Immature natural killer cell (primary cell): ENCODE measurements at regions not wholly inside any gene's neighbourhood (a gene's known extent, or its start where the extent isn't known, plus 50 kb on each side); places are given as distances from the start of the nearest gene placed in this dataset.

Experiments
- DNase-seq, 3 donors: peaks; one replicate each; pipeline ENCODE4 v3.0.0; 2022; ENCODE audit warnings: mixed read lengths in 1 of 3
- H3K27ac Mint-ChIP-seq, 6 donors: one replicate each; pipeline ENCODE4 v1.8.0; 2020; ENCODE audit warnings: mixed read lengths in 6 of 6, mild to moderate bottlenecking in 5 of 6, inconsistent platforms in 4 of 6, moderate library complexity in 3 of 6
- H3K27me3 Mint-ChIP-seq, 3 donors: one replicate each; pipeline ENCODE4 v1.8.0; 2020 to 2021; ENCODE audit warnings: low read depth in 3 of 3, mild to moderate bottlenecking in 3 of 3, mixed read lengths in 3 of 3, moderate library complexity in 3 of 3, inconsistent platforms in 1 of 3
- H3K36me3 Mint-ChIP-seq, 3 donors: one replicate each; pipeline ENCODE4 v1.8.0; 2020; ENCODE audit warnings: mixed read lengths in 3 of 3, inconsistent platforms in 2 of 3, mild to moderate bottlenecking in 2 of 3
- H3K4me1 Mint-ChIP-seq, 2 donors: one replicate each; pipeline ENCODE4 v1.8.0; 2020; ENCODE audit warnings: inconsistent platforms in 2 of 2, mild to moderate bottlenecking in 2 of 2, mixed read lengths in 2 of 2, moderate library complexity in 1 of 2
- H3K4me3 Mint-ChIP-seq, 5 donors: one replicate each; pipeline ENCODE4 v1.8.0; 2020; ENCODE audit warnings: mild to moderate bottlenecking in 5 of 5, mixed read lengths in 5 of 5, inconsistent platforms in 3 of 5, moderate library complexity in 3 of 5
- H3K9me3 Mint-ChIP-seq, 6 donors: one replicate each; pipeline ENCODE4 v1.8.0; 2020; ENCODE audit warnings: mild to moderate bottlenecking in 6 of 6, mixed read lengths in 6 of 6, inconsistent platforms in 4 of 6, moderate library complexity in 3 of 6

DNA sequence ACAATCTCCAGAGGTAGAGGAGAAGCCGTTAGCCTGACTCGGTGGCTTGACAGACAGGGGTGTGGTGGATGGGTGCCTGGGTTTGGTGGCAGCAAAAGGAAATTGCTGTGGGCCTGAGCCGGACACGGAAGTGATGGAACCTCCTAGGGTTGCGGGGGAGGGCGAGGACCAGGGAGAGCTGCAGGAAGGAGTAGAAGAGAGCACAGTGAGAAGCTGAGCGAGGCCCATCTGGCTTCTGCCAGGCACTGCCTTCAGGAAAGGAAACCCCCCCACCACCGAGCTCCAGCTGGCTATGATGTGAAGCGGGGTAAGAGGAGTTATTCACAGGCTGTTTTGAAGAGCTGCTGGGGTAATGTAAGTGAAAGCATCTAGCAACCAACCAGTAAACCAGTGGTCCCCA is 134.6 kb downstream of the TSN start:
- H3K27me3 Mint-ChIP-seq = peaks cover 0 to 9% (median 9%) of the 10 kb centered on the region in 3 donors
- H3K36me3 Mint-ChIP-seq = no peaks in the 10 kb centered on the region
- H3K4me3 Mint-ChIP-seq = no peak overlapping the region
- H3K27ac Mint-ChIP-seq = no peak overlapping the region
- no peaks in the 10 kb centered on the region for H3K4me1 Mint-ChIP-seq
- no peak for DNase-seq
- H3K9me3 Mint-ChIP-seq = peaks cover 0 to 2% (median 0%) of the 10 kb centered on the region in 6 donors

DNA sequence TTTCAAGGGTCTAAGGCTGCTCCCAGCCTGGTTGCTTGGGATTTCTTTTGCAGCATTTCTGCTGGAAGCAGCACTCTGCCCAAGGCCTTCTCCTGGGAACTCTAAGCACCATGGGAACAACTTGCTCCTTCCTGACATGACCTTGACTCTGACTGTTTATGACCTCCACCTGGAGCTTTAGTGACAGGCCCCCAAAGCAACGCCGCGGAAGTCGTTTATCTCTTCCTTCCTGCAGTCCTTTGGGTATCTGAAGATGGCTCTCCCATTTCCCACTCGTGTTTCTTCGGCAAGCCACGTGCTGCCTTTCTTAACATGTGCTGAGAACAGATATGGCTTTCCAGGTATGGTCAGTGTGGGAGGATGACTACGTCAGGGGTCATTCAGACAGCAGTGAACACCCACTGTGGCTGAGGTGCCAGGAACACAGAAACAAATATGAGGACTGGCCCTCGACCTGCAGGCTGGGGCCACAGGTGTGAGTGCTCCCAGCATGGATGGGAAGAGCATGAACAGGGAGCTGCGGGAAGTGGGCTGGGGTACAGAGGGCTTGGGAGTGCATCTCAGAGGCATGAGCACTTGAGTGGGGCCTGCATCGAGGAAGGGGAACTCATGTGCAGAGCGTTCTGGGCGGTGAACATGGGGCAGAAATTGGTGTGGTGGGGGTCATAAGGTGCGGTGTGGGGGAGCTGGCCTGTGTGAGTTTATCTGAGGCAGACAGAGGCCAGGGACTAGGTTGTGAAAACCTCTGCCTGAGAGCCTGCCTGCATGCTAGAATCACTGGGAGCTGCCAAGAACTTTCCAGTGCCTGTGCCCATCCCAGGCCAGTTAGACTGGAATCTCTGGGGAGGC is 140.5 kb downstream of the TSN start:
- Mint-ChIP-seq H3K4me1 (no peaks in the 10 kb centered on the region), H3K36me3 (no peaks in the 10 kb centered on the region), H3K4me3 (no peak overlapping the region), H3K27ac (no peak overlapping the region), H3K27me3 (peaks cover 2 to 6% (median 5%) of the 10 kb centered on the region in 3 donors), H3K9me3 (no peaks in the 10 kb centered on the region)
- no peak for DNase-seq

- H3K27ac Mint-ChIP-seq = no peak overlapping the region
- no peaks in the 10 kb centered on the region for H3K4me1 Mint-ChIP-seq
- no peak overlapping the region for H3K4me3 Mint-ChIP-seq
- DNase-seq = no peak
- H3K9me3 Mint-ChIP-seq = no peaks in the 10 kb centered on the region
- H3K36me3 Mint-ChIP-seq = no peaks in the 10 kb centered on the region
- H3K27me3 Mint-ChIP-seq = peaks cover 2 to 6% (median 5%) of the 10 kb centered on the region in 3 donors
Measured at GRCh38 chr2:121897335-121897970, 142.0 kb downstream of the TSN start.

DNA sequence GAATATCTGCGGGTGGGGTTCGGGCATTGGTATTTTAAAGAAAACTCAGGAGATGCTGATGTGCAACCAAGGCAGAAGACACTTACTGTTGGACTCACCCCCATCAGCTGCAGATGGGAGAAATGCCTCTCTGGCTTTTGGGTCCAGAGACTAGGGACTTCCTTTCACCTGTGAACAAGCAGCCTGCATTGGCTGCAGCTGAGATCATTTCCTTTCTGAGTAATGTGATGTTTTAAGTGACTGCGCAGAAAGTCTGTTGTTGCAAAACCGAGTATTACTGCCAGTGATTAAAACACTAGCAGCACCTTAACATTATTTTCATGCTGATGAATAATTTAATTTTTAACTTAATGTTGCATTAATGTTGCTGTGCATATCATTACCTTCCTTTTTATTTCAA is 143.0 kb downstream of the TSN start:
- Mint-ChIP-seq H3K36me3 (no peaks in the 10 kb centered on the region), H3K4me3 (no peak overlapping the region)

GRCh38 chr2:121900391-121900790 is 144.9 kb downstream of the TSN start:
- Mint-ChIP-seq H3K4me3 (no peak overlapping the region), H3K4me1 (no peaks in the 10 kb centered on the region), H3K36me3 (no peaks in the 10 kb centered on the region), H3K27me3 (peaks cover 1 to 4% (median 2%) of the 10 kb centered on the region in 3 donors), H3K9me3 (no peaks in the 10 kb centered on the region), H3K27ac (no peak overlapping the region)
- DNase-seq = no peak

More for the DNA sequence above, 143.0 kb downstream of the TSN start:
- Mint-ChIP-seq H3K27ac (no peak overlapping the region), H3K9me3 (no peaks in the 10 kb centered on the region), H3K4me1 (no peaks in the 10 kb centered on the region), H3K27me3 (peaks cover 2 to 6% (median 3%) of the 10 kb centered on the region in 3 donors)
- no peak for DNase-seq

DNA sequence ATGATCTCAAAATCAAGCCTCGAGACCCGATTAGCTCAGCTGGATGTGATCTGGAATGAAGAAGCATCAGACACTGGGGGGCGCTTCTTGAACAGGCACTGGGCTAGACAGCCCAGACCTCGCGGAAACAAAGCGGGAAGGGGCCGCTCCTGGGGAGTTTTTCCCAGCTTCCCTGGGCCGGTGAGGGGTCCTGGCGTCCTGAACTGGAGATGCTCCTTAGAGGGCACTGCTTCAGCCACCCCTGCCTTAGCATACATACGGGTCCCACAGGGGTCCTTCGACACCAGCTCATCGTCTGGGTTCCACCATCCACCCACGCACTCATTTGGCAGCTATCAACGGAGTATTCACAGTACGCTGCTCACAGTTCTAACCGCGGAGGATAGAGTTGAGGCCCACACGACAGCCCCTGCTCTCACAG is 146.7 kb downstream of the TSN start:
- Mint-ChIP-seq H3K27ac (no peak overlapping the region), H3K36me3 (no peaks in the 10 kb centered on the region), H3K9me3 (no peaks in the 10 kb centered on the region), H3K4me3 (no peak overlapping the region), H3K4me1 (no peaks in the 10 kb centered on the region), H3K27me3 (peaks cover 1 to 2% (median 2%) of the 10 kb centered on the region in 3 donors)
- no peak for DNase-seq

DNA sequence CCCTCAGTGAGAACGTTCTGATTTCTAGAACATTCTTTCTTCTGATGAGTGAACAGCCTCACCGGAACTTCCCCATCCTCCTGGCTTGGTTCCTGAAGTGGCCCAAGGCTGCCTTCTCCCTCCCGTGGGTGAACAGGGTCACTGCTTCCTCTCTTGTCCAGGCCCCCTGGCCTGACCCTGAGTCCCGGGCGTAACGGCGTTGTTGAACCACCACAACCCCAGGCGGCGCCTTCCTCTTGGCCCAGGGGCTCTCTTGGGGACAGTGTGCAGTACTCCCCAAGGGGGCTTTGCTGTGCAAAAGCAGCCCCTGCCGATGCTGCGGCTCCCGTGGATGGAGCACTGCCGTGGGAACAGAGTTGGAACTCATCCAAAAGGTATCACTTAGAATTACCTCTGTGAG is 147.2 kb downstream of the TSN start:
- no peaks in the 10 kb centered on the region for H3K4me1 Mint-ChIP-seq
- H3K4me3 Mint-ChIP-seq = no peak overlapping the region
- H3K27ac Mint-ChIP-seq = no peak overlapping the region

DNA sequence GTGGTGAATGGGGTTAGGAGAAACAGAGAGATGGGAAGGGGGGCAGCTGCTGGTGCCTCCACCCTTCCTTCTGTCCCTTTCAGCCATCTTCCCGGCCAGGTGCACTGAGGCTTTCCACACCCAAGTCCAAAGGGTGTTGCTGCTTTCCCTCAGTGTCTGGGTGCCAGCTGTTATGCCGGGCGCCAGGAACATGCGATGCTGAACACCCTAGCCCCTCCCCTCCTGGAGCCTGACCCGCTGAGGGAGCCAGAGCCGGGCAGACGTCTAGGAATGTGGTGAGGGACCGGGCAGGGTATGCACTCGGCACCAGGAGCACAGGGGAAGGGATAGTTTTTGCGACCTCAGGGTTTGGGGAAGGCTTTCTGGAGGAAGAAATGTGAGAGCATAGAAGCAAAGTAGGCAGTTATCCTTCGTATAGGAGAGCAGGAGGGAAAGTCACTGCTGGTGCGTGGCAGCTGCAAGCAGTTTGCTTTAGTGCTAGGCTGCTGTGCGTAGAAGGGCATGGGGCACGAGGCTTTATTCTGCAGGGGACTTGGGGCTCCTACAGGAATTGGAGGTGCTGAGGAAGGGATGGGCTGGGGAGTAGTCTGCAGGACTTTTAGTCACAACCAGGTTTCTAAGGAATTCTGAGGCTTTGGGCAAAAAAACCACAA is 147.7 kb downstream of the TSN start:
- no peaks in the 10 kb centered on the region for H3K4me1 Mint-ChIP-seq
- no peaks in the 10 kb centered on the region for H3K36me3 Mint-ChIP-seq
- H3K4me3 Mint-ChIP-seq = no peak overlapping the region
- no peaks in the 10 kb centered on the region for H3K9me3 Mint-ChIP-seq
- H3K27ac Mint-ChIP-seq = no peak overlapping the region
- peaks cover 0 to 2% (median under 1%) of the 10 kb centered on the region in 3 donors for H3K27me3 Mint-ChIP-seq
- DNase-seq = no peak

More for the DNA sequence above, 147.2 kb downstream of the TSN start:
- H3K36me3 Mint-ChIP-seq = no peaks in the 10 kb centered on the region
- H3K9me3 Mint-ChIP-seq = no peaks in the 10 kb centered on the region
- DNase-seq = no peak
- H3K27me3 Mint-ChIP-seq = peaks cover 1 to 2% (median 1%) of the 10 kb centered on the region in 3 donors

DNA sequence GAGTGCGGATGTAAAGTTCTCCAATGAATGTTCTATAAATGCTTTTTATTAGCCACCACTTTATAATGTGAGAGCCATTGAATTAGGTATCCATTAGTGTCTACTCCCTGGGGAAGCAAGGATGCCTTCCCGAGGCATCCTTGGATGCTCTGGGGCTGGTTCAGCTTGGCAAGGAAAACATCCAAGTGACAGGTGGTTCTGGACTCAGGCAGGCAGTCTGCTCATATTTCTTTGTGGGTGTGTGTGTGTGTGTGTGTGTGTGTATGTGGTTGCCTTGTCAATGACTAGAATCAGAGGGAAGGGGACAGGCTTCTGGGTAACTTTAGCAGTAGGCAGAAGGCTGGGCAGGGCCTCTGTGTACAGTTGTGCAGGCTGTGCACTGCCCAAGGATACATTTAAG is 149.2 kb downstream of the TSN start:
- peaks cover 0 to 2% (median 0%) of the 10 kb centered on the region in 3 donors for H3K27me3 Mint-ChIP-seq
- no peak overlapping the region for H3K4me3 Mint-ChIP-seq
- H3K36me3 Mint-ChIP-seq = no peaks in the 10 kb centered on the region
- DNase-seq = no peak
- H3K27ac Mint-ChIP-seq = no peak overlapping the region
- H3K4me1 Mint-ChIP-seq = no peaks in the 10 kb centered on the region
- H3K9me3 Mint-ChIP-seq = no peaks in the 10 kb centered on the region

GRCh38 chr2:121905201-121905600 is 149.8 kb downstream of the TSN start:
- H3K36me3 Mint-ChIP-seq = no peaks in the 10 kb centered on the region
- no peak for DNase-seq
- H3K27me3 Mint-ChIP-seq = no peaks in the 10 kb centered on the region
- H3K9me3 Mint-ChIP-seq = no peaks in the 10 kb centered on the region
- H3K4me3 Mint-ChIP-seq = no peak overlapping the region
- no peak overlapping the region for H3K27ac Mint-ChIP-seq
- no peaks in the 10 kb centered on the region for H3K4me1 Mint-ChIP-seq

DNA sequence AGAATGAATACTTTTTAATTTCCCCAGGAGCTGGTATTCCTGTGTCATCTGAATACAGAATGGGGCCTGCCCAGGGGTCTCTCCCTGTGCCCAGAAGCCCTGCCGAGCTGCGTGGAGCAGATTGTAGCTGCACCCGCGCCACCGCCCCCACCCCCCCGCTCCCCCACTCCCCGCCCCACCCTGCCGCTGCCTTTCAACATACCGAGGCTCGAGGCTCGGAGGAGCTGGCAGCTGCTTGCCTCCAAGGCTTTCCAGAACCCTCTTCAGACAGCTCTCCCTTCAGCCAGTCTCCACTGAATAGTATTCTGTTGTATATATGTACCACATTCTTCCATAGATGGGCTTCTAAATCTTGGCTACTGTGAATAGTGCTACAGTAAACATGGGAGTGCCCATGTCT is 150.7 kb downstream of the TSN start:
- Mint-ChIP-seq H3K36me3 (no peaks in the 10 kb centered on the region), H3K4me3 (no peak overlapping the region)

DNA sequence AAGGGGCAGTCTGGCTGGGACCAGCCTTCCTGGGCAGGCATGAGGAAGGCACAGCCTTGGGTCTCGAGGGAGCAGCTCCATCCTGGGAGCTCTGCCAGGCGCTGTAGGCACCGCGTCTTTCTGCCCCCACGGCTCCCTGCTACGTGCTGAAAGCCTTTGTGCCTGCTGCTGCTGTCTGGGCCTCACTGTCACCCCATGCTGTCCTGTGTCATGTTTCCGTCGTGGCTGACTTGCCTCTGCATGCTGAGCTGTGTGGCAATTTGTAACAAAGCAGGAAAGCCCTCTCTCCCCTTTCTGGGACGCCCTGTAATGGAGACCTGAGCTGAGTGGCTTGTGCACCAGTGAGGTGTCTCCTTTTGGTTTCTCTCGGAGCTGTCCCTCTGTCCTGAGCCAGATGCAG is 152.5 kb downstream of the TSN start:
- no peak for DNase-seq
- Mint-ChIP-seq H3K4me1 (no peaks in the 10 kb centered on the region), H3K27ac (no peak overlapping the region), H3K9me3 (no peaks in the 10 kb centered on the region), H3K4me3 (no peak overlapping the region), H3K36me3 (no peaks in the 10 kb centered on the region), H3K27me3 (no peaks in the 10 kb centered on the region)

More for the DNA sequence above, 150.7 kb downstream of the TSN start:
- no peaks in the 10 kb centered on the region for H3K27me3 Mint-ChIP-seq
- H3K4me1 Mint-ChIP-seq = no peaks in the 10 kb centered on the region
- no peaks in the 10 kb centered on the region for H3K9me3 Mint-ChIP-seq
- DNase-seq = no peak
- no peak overlapping the region for H3K27ac Mint-ChIP-seq

- H3K4me1 Mint-ChIP-seq = no peaks in the 10 kb centered on the region
- no peak overlapping the region for H3K4me3 Mint-ChIP-seq
- DNase-seq = no peak
- no peak overlapping the region for H3K27ac Mint-ChIP-seq
- H3K36me3 Mint-ChIP-seq = no peaks in the 10 kb centered on the region
- no peaks in the 10 kb centered on the region for H3K9me3 Mint-ChIP-seq
- H3K27me3 Mint-ChIP-seq = no peaks in the 10 kb centered on the region
Measured at GRCh38 chr2:121910139-121910538, 154.7 kb downstream of the TSN start.

DNA sequence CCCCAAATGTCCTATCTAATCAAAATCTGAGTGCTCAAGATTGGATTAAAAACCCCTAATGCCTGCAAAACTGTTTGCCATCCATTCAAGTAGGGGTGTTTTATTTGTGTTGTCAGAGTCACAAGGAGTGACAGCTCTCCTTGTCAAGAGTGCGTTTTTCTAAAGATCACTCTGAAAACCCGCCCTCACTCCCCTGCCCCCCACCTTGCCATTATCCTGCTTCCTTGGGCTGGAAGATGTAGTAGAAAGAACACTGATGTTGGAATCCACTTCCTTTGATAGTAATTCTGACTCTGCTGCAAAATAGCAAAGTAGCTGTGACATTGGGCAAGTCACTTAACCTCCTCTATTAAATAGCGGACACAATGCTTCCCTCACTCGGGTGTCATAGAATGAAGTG is 155.6 kb downstream of the TSN start:
- no peaks in the 10 kb centered on the region for H3K4me1 Mint-ChIP-seq
- DNase-seq = no peak
- no peaks in the 10 kb centered on the region for H3K9me3 Mint-ChIP-seq
- H3K27me3 Mint-ChIP-seq = no peaks in the 10 kb centered on the region
- H3K36me3 Mint-ChIP-seq = no peaks in the 10 kb centered on the region
- no peak overlapping the region for H3K4me3 Mint-ChIP-seq
- no peak overlapping the region for H3K27ac Mint-ChIP-seq
